HG03039 (cell line): ENCODE measurements at regions not wholly inside any gene's neighbourhood (a gene's known extent, or its start where the extent isn't known, plus 50 kb on each side); places are given as distances from the start of the nearest gene placed in this dataset.
"Not testable (repeated sequence)": the region's sequence is repeated elsewhere in the genome, so short reads cannot be mapped to it uniquely, and the experiment has no call there.

Source experiments
- ATAC-seq: cut with Tn5 transposase; IDR thresholded peaks from one replicate; pipeline ENCODE4 v1.9.1; 2021; ENCODE audit warnings: mild to moderate bottlenecking, moderate library complexity; ENCODE audit not compliant: unreplicated experiment

GRCh38 chr6:4341078-4341797 lies 205.9 kb upstream of the ECI2 start:
- ATAC-seq: no peak

- no peak for ATAC-seq
These were observed 205.2 kb upstream of the ECI2 start for GRCh38 chr6:4340544-4340943.

- no peak for ATAC-seq
These were observed 203.5 kb upstream of the ECI2 start for GRCh38 chr6:4338884-4339283.

- no peak for ATAC-seq
These were observed 201.5 kb upstream of the ECI2 start for GRCh38 chr6:4336778-4337442.

GRCh38 chr6:4336084-4336483 lies 200.7 kb upstream of the ECI2 start:
- no peak for ATAC-seq

- ATAC-seq: not testable (repeated sequence)
These were observed 198.9 kb upstream of the ECI2 start for GRCh38 chr6:4334158-4334740.

GRCh38 chr6:4327841-4328240 lies 192.5 kb upstream of the ECI2 start:
- no peak for ATAC-seq

- ATAC-seq: no peak
These were observed 189.4 kb upstream of the ECI2 start for GRCh38 chr6:4324746-4325145.

- no peak for ATAC-seq
These were observed 187.9 kb upstream of the ECI2 start for GRCh38 chr6:4323322-4323721.

- ATAC-seq: no peak
These were observed 187.5 kb upstream of the ECI2 start for GRCh38 chr6:4322846-4323309.

GRCh38 chr6:4322134-4322845 lies 186.9 kb upstream of the ECI2 start:
- ATAC-seq: no peak

GRCh38 chr6:4320860-4321259 lies 185.5 kb upstream of the ECI2 start:
- no peak for ATAC-seq

- no peak for ATAC-seq
These were observed 184.8 kb upstream of the ECI2 start for GRCh38 chr6:4319981-4320683.

GRCh38 chr6:4318321-4318720 lies 182.9 kb upstream of the ECI2 start:
- no peak for ATAC-seq

- no peak for ATAC-seq
These were observed 181.6 kb upstream of the ECI2 start for GRCh38 chr6:4316867-4317400.

GRCh38 chr6:4314201-4314707 lies 178.9 kb upstream of the ECI2 start:
- no peak for ATAC-seq

- no peak for ATAC-seq
These were observed 177.8 kb upstream of the ECI2 start for GRCh38 chr6:4313044-4313686.

GRCh38 chr6:4311976-4312860 lies 176.8 kb upstream of the ECI2 start:
- ATAC-seq: no peak

- ATAC-seq: no peak
These were observed 174.2 kb upstream of the ECI2 start for GRCh38 chr6:4309540-4309939.
